ENCODE measurements at regions not wholly inside any gene's neighbourhood (a gene's known extent, or its start where the extent isn't known, plus 50 kb on each side); places are given as distances from the start of the nearest gene placed in this dataset.

GRCh38 chr4:114364857-114365256, 233.8 kb upstream of the UGT8 start:
- H3K4me1 Mint-ChIP-seq, result no peaks in the 10 kb centered on the region
- Histone ChIP-seq H3K4me2 (replicated peaks; ENCODE audit: extremely low read depth, low read length, poor library complexity, severe bottlenecking) (no peak overlapping the region), H3K27ac (ENCODE audit: low read depth in 1 of 2, low read length in 2 of 2) (no peak overlapping the region), H3K9ac (ENCODE audit: insufficient read depth, low read length, poor library complexity, severe bottlenecking) (no peak overlapping the region), H4K20me1 (ENCODE audit: insufficient read depth, low read length) (no peaks in the 10 kb centered on the region), H3K36me3 (replicated peaks in 1 of 2; ENCODE audit: control insufficient read depth in 1 of 2, insufficient read depth in 2 of 2, low read length in 2 of 2) (no peaks in the 10 kb centered on the region), H3K9me3 (replicated peaks in 1 of 2; ENCODE audit: control insufficient read depth in 1 of 2, insufficient read depth in 1 of 2, low read length in 2 of 2) (no peaks in the 10 kb centered on the region), H3K79me2 (ENCODE audit: insufficient read depth, low read length) (no peaks in the 10 kb centered on the region), H3K27me3 (ENCODE audit: control insufficient read depth in 2 of 2, insufficient read depth in 2 of 2, low read length in 2 of 2) (no peaks in the 10 kb centered on the region), H3K4me3 (replicated peaks in 1 of 3; ENCODE audit: low read depth in 2 of 3, low read length in 3 of 3) (no peak overlapping the region), H3K4me1 (ENCODE audit: control insufficient read depth in 1 of 2, insufficient read depth in 2 of 2, low read length in 2 of 2) (no peaks in the 10 kb centered on the region), H2AFZ (ENCODE audit: insufficient read depth, low read depth, low read length, poor library complexity, severe bottlenecking) (no peak overlapping the region)
- DNase-seq, result no peak
- H3K27ac Mint-ChIP-seq, result no peak overlapping the region
- peaks cover 0 to 2% (median 1%) of the 10 kb centered on the region in 7 donors for H3K9me3 Mint-ChIP-seq
- intact Hi-C loops (cut with micrococcal nuclease), result no loop called here
- H3K27me3 Mint-ChIP-seq (ENCODE audit: low read depth in 3 of 3), result no peaks in the 10 kb centered on the region
- no peak for TF ChIP-seq CTCF (IDR thresholded peaks at IDR 0.05)
- WGBS (ENCODE audit: insufficient coverage), result no CpG with 5 or more reads among the region's 1 CpG
- H3K4me3 Mint-ChIP-seq, result no peak overlapping the region
- no peaks in the 10 kb centered on the region for H3K36me3 Mint-ChIP-seq

- Histone ChIP-seq H3K4me2 (replicated peaks; ENCODE audit: extremely low read depth, low read length, poor library complexity, severe bottlenecking) (no peak overlapping the region), H4K20me1 (ENCODE audit: insufficient read depth, low read length) (no peaks in the 10 kb centered on the region), H3K9ac (ENCODE audit: insufficient read depth, low read length, poor library complexity, severe bottlenecking) (no peak overlapping the region), H3K27me3 (ENCODE audit: control insufficient read depth in 2 of 2, insufficient read depth in 2 of 2, low read length in 2 of 2) (no peaks in the 10 kb centered on the region), H3K4me3 (replicated peaks in 1 of 3; ENCODE audit: low read depth in 2 of 3, low read length in 3 of 3) (no peak overlapping the region), H3K9me3 (replicated peaks in 1 of 2; ENCODE audit: control insufficient read depth in 1 of 2, insufficient read depth in 1 of 2, low read length in 2 of 2) (no peaks in the 10 kb centered on the region), H3K36me3 (replicated peaks in 1 of 2; ENCODE audit: control insufficient read depth in 1 of 2, insufficient read depth in 2 of 2, low read length in 2 of 2) (no peaks in the 10 kb centered on the region), H3K4me1 (ENCODE audit: control insufficient read depth in 1 of 2, insufficient read depth in 2 of 2, low read length in 2 of 2) (no peaks in the 10 kb centered on the region), H3K27ac (ENCODE audit: low read depth in 1 of 2, low read length in 2 of 2) (no peak overlapping the region), H2AFZ (ENCODE audit: insufficient read depth, low read depth, low read length, poor library complexity, severe bottlenecking) (no peak overlapping the region), H3K79me2 (ENCODE audit: insufficient read depth, low read length) (no peaks in the 10 kb centered on the region)
- TF ChIP-seq CTCF (IDR thresholded peaks at IDR 0.05), result no peak
- no CpG with 5 or more reads among the region's 1 CpG for WGBS (ENCODE audit: insufficient coverage)
- H3K27me3 Mint-ChIP-seq (ENCODE audit: low read depth in 3 of 3), result peaks cover 0 to 3% (median 0%) of the 10 kb centered on the region in 3 donors
- no peak for DNase-seq
- no peaks in the 10 kb centered on the region for H3K4me1 Mint-ChIP-seq
- H3K4me3 Mint-ChIP-seq, result no peak overlapping the region
- intact Hi-C loops (cut with micrococcal nuclease), result no loop called here
- H3K9me3 Mint-ChIP-seq, result peaks cover 0 to 2% (median 0%) of the 10 kb centered on the region in 7 donors
- no peaks in the 10 kb centered on the region for H3K36me3 Mint-ChIP-seq
- no peak overlapping the region for H3K27ac Mint-ChIP-seq
Measured at GRCh38 chr4:114365591-114365990, 233.0 kb upstream of the UGT8 start.

Data from CD14-positive monocyte (primary cell).